Sigmoid colon (tissue), 6 donors: ENCODE measurements at regions not wholly inside any gene's neighbourhood (a gene's known extent, or its start where the extent isn't known, plus 50 kb on each side); places are given as distances from the start of the nearest gene placed in this dataset.
"Not testable (repeated sequence)": the region's sequence is repeated elsewhere in the genome, so short reads cannot be mapped to it uniquely, and the experiment has no call there.

Experiments
- DNase-seq: peaks from one replicate; pipeline ENCODE4 v3.0.0-alpha.2; 2019
- H3K27ac ChIP-seq, 4 donors: fragments of 200-600 bp; sonication (generic); one replicate each; pipeline ENCODE4 v1.5.1; 2016 to 2019; ENCODE audit warnings: mild to moderate bottlenecking in 1 of 4
- H3K27me3 ChIP-seq, 3 donors: fragments of 200-600 bp; sonication (generic); one replicate each; pipeline ENCODE4 v1.5.1; 2019; ENCODE audit warnings: mild to moderate bottlenecking in 1 of 3
- H3K36me3 ChIP-seq, 4 donors: fragments of 200-600 bp; sonication (generic); one replicate each; pipeline ENCODE4 v1.5.1; 2016 to 2019
- H3K4me1 ChIP-seq, 4 donors: fragments of 200-600 bp; sonication (generic); one replicate each; pipeline ENCODE4 v1.5.1; 2017 to 2019
- H3K4me3 ChIP-seq, 4 donors: fragments of 200-600 bp; sonication (generic); one replicate each; pipeline ENCODE4 v1.5.1; 2017 to 2019; ENCODE audit warnings: mild to moderate bottlenecking in 2 of 4, moderate library complexity in 1 of 4
- H3K9me3 ChIP-seq, 4 donors: fragments of 200-600 bp in 3 of 4; sonication (generic) in 3 of 4; one replicate each; pipeline versions ENCODE4 v1.5.1 to v1.6.1; 2013 to 2019
- EP300 ChIP-seq, 4 donors: sonication (generic); formaldehyde crosslinking; IDR thresholded peaks; one replicate each; pipeline ENCODE4 v1.6.1; 2017; ENCODE audit warnings: antibody characterized with exemption in 4 of 4
- POLR2A ChIP-seq, 2 donors: fragments of 450-650 bp; IDR thresholded peaks; one replicate each; pipeline ENCODE4 v1.6.1; 2016; ENCODE audit warnings: antibody characterized with exemption in 2 of 2, mild to moderate bottlenecking in 2 of 2, moderate library complexity in 2 of 2
- POLR2AphosphoS5 ChIP-seq, 4 donors: sonication (generic); formaldehyde crosslinking; IDR thresholded peaks; one replicate each; pipeline ENCODE4 v1.6.1; 2017; ENCODE audit warnings: antibody characterized with exemption in 4 of 4
- WGBS, 2 donors: extraction: QIAGEN DNeasy Blood & Tissue Kit; methylation state at CpG; one replicate each; pipeline ENCODE4 v1.1.7; 2013; 5-methylcytosine and 5-hydroxymethylcytosine counted together
- intact Hi-C: fragments of 100-400 bp; cut with DNase I; formaldehyde crosslinking; loops from one replicate; pipeline ENCODE4 v1.15.1; 2023
- TF ChIP-seq, protein P1 (sequence below), 4 experiments: fragments of 450-650 bp in 3 of 4; fragments of 200-600 bp in 1 of 4; IDR thresholded peaks; one replicate each; pipeline ENCODE4 v1.5.1; 2016 to 2019; ENCODE audit warnings: antibody characterized with exemption in 4 of 4, mild to moderate bottlenecking in 3 of 4, moderate library complexity in 2 of 4
- donor health status: healthy with polysubstance abuse.
- donor health status: healthy.

DNA sequence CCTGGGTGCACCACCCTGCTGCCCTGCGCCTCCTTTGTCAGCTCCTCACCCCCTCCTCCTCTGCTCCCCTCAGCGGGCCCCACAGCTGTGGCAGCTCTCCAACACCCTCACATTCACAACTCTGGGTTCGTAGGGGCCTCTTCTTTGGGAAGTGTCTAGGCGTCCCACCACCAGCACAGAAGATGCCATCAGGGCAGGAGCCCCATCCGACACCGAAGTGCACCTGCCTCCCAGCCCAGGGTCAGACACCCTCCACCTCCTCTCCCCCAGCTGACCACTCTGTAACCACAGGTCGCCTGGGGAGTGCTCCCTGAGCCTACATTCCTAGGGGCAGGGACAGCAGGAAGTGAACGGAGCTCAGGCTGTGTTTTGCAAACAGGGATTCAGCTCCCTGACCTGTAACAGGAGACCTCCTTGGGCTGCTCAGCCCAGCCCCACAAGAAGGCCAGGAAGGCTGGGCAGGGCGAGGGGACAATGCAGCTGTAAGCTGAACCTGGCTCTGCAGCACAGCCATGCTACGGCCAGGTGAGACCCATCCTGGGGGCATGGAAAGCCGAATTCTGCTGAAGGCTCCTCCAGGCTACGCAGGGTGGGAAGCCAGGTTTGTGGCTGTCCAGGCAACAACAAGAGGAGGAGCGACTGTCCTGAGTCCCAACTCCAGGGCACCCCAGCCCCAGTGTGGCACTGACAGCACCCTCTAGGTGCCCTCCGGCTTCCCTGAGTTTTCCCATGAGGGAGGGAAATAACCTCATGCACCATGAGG is 269.0 kb downstream of the GOLGA6L6 start:
- no peaks in the 10 kb centered on the region for H3K4me1 ChIP-seq
- no peak overlapping the region for H3K4me3 ChIP-seq
- intact Hi-C loops = no loop called here
- peaks cover 0 to 6% (median 0%) of the 10 kb centered on the region in 3 donors for H3K27me3 ChIP-seq
- H3K27ac ChIP-seq = no peak overlapping the region
- H3K36me3 ChIP-seq = no peaks in the 10 kb centered on the region
- H3K9me3 ChIP-seq = peaks cover 0 to 27% (median 4%) of the 10 kb centered on the region in 4 donors
- TF ChIP-seq POLR2A (IDR thresholded peaks at IDR 0.05) (no peak), POLR2AphosphoS5 (IDR thresholded peaks at IDR 0.05) (no peak), EP300 (IDR thresholded peaks at IDR 0.05) (no peak)
- TF ChIP-seq, protein P1, sequence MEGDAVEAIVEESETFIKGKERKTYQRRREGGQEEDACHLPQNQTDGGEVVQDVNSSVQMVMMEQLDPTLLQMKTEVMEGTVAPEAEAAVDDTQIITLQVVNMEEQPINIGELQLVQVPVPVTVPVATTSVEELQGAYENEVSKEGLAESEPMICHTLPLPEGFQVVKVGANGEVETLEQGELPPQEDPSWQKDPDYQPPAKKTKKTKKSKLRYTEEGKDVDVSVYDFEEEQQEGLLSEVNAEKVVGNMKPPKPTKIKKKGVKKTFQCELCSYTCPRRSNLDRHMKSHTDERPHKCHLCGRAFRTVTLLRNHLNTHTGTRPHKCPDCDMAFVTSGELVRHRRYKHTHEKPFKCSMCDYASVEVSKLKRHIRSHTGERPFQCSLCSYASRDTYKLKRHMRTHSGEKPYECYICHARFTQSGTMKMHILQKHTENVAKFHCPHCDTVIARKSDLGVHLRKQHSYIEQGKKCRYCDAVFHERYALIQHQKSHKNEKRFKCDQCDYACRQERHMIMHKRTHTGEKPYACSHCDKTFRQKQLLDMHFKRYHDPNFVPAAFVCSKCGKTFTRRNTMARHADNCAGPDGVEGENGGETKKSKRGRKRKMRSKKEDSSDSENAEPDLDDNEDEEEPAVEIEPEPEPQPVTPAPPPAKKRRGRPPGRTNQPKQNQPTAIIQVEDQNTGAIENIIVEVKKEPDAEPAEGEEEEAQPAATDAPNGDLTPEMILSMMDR (IDR thresholded peaks at IDR 0.05) = no peak
- WGBS, 2 donors = 77 to 80% methylated on average over 14 of the region's 14 CpGs
- DNase-seq = no peak

DNA sequence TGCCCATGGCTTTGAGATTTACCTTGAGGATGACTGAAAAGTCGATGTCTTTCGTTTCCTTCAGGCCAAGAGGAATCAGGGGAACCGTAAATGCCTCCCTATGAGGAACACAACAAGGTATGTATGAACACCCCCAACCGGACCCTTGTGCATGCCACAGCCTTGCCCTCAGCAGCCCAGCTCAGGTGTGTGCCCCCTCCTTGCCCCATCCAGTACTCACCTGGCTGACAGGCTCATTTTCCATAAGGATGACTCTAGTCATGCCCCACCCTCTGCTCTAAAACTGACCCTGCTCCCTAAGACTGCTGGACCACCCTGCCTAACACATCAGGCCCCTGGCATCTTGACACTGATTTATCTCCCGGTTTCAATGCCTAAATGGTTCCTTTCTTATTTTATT is 270.0 kb downstream of the GOLGA6L6 start:
- Histone ChIP-seq H3K27ac (no peak overlapping the region), H3K4me1 (no peaks in the 10 kb centered on the region), H3K36me3 (no peaks in the 10 kb centered on the region), H3K27me3 (peaks cover 0 to 6% (median 0%) of the 10 kb centered on the region in 3 donors), H3K9me3 (peaks cover 0 to 22% (median 3%) of the 10 kb centered on the region in 4 donors), H3K4me3 (no peak overlapping the region)
- DNase-seq = no peak
- WGBS, 2 donors = 63 to 67% methylated on average over 5 of the region's 5 CpGs
- intact Hi-C loops = no loop called here
- no peak for TF ChIP-seq POLR2AphosphoS5 (IDR thresholded peaks at IDR 0.05)
- no peak for TF ChIP-seq POLR2A (IDR thresholded peaks at IDR 0.05)
- TF ChIP-seq, protein P1 (IDR thresholded peaks at IDR 0.05) = no peak
- no peak for TF ChIP-seq EP300 (IDR thresholded peaks at IDR 0.05)

DNA sequence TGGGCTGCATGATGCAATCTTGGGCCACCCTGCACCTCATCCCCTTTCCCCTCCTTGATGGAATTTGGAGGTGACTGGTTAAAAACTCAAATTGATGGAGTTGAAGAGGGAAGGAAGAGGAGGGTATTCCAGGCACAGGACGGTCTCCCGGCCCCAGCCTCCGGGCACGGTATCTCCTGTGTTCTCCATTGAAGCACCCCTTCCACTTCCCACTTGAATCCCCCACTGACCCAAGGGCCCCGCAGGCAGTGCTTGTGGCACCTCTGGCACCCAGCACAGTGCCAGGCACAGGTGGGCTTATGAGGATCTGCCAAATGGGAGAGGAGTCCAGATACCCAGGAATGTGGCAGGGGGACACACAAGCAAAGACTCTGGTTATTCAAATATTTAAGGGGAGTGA is 271.6 kb downstream of the GOLGA6L6 start:
- H3K36me3 ChIP-seq, H3K27me3 ChIP-seq, H3K4me1 ChIP-seq, intact Hi-C loops, DNase-seq, H3K4me3 ChIP-seq, H3K27ac ChIP-seq: not testable (repeated sequence)
- WGBS, 2 donors = 93 to 94% methylated on average over 5 of the region's 5 CpGs
- H3K9me3 ChIP-seq = peaks cover 0 to 19% (median 0%) of the 10 kb centered on the region in 4 donors

- intact Hi-C loops, H3K27me3 ChIP-seq, H3K27ac ChIP-seq, H3K4me3 ChIP-seq, H3K4me1 ChIP-seq, DNase-seq, H3K36me3 ChIP-seq: not testable (repeated sequence)
- 89 to 91% methylated on average over 6 of the region's 6 CpGs for WGBS, 2 donors
- peaks cover 0 to 20% (median 0%) of the 10 kb centered on the region in 4 donors for H3K9me3 ChIP-seq
Observed at GRCh38 chr15:20267996-20268395, 273.6 kb downstream of the GOLGA6L6 start.

- H3K27ac ChIP-seq, DNase-seq, H3K27me3 ChIP-seq, intact Hi-C loops, H3K4me3 ChIP-seq, H3K36me3 ChIP-seq, H3K4me1 ChIP-seq: not testable (repeated sequence)
- 72 to 74% methylated on average over 6 of the region's 6 CpGs for WGBS, 2 donors
- peaks cover 0 to 15% (median 0%) of the 10 kb centered on the region in 4 donors for H3K9me3 ChIP-seq
Observed at GRCh38 chr15:20267051-20267730, 274.4 kb downstream of the GOLGA6L6 start.

DNA sequence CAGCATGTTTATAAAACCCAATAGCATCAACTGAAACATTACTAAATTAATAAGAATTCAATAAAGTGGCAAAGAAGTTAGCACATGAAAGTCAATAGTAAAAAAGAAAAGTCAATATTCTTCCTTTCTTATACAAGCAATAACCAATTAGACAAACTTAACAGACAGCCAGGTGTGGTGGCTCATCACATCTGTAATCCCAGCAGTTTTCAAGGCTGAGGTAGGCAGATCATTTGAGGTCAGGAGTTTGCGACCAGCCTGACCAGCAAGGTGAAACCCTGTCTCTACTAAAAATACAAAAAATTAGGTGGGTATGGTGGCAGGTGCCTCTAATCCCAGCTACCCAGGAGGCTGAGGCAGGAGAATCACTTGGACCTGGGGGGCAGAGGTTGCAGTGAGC is 275.9 kb downstream of the GOLGA6L6 start:
- H3K4me1 ChIP-seq, H3K27ac ChIP-seq, H3K4me3 ChIP-seq, intact Hi-C loops, H3K27me3 ChIP-seq, DNase-seq, H3K36me3 ChIP-seq: not testable (repeated sequence)
- 76 to 85% methylated on average over 1 of the region's 1 CpG for WGBS, 2 donors
- peaks cover 0 to 12% (median 0%) of the 10 kb centered on the region in 4 donors for H3K9me3 ChIP-seq

- 80 to 83% methylated on average over 16 of the region's 16 CpGs for WGBS, 2 donors
- DNase-seq, H3K36me3 ChIP-seq, H3K4me1 ChIP-seq, intact Hi-C loops, H3K9me3 ChIP-seq, H3K27me3 ChIP-seq, H3K4me3 ChIP-seq, H3K27ac ChIP-seq: not testable (repeated sequence)
Observed at GRCh38 chr15:20261321-20262280, 280.0 kb downstream of the GOLGA6L6 start.

DNA sequence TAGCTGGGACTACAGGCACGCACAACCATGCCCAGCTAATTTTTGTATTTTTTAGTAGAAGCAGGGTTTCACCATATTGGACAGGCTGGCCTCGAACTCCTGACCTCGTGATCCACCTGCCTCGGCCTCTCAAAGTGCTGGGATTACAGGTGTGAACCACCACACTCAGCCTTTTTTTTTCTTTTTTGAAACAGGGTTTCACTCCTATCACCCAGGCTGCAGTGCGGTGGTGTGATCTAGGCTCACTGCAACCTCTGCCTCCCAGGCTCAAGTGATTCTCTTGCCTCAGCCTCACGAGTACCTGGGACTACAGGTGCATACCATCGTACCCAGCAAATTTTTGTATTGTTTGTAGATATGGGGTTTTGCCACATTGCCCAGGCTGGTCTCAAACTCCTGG is 280.9 kb downstream of the GOLGA6L6 start:
- WGBS, 2 donors = 77 to 79% methylated on average over 7 of the region's 7 CpGs
- intact Hi-C loops, H3K27ac ChIP-seq, H3K27me3 ChIP-seq, H3K4me1 ChIP-seq, H3K9me3 ChIP-seq, H3K4me3 ChIP-seq, H3K36me3 ChIP-seq, DNase-seq: not testable (repeated sequence)

DNA sequence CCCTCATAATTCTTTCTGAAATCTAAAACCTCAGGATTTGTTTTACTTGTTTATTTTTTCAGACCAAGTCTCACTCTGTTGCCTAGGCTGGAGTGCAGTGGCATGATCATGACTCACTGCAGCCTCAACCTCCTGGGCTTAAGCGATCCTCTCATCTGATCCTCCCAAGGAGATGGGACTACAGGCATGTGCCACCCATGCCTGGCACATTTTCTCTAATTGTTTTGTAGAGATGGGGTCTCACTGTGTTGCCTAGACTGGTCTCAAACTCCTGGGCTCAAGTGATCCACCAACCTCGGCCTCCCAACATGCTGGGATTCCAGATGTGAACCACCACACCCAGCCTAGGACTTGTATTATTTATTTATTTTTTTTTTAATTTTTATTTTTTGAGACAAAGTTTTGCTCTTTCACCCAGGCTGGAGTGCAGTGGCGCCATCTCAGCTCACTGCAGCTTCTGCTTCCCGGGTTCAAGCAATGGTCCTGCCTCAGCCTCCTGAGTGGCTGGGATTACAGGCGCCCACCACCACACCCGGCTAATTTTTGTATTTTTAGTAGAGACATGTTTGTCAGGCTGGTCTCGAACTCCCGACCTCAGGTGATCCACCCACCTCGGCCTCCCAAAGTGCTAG is 281.9 kb downstream of the GOLGA6L6 start:
- H3K27me3 ChIP-seq, intact Hi-C loops, H3K36me3 ChIP-seq, H3K4me1 ChIP-seq, DNase-seq, H3K27ac ChIP-seq, H3K4me3 ChIP-seq: not testable (repeated sequence)
- 85 to 86% methylated on average over 9 of the region's 9 CpGs for WGBS, 2 donors
- H3K9me3 ChIP-seq = peaks cover 0 to 12% (median 2%) of the 10 kb centered on the region in 4 donors
